Endothelial cell of umbilical vein (primary cell): ENCODE measurements at regions not wholly inside any gene's neighbourhood (a gene's known extent, or its start where the extent isn't known, plus 50 kb on each side); places are given as distances from the start of the nearest gene placed in this dataset.

Experiments
- BruUV-seq: library from RNA; stranded (reverse); fragments of 400-500 nt; replicated peaks from 2 replicates; lab custom pipeline; 2021; lab: Mats Ljungman, UMichigan
- CTCF ChIA-PET: fragments of 300-600, 350-600 bp; sonication (Branson Sonifier 250); formaldehyde crosslinking; loops from one replicate; lab custom pipeline; 2021; ENCODE audit warnings: antibody characterized with exemption, inconsistent platforms; lab: Charles Lee
- POLR2A ChIA-PET: fragments of 300-600, 350-600 bp; sonication (Branson Sonifier 250); formaldehyde crosslinking; loops from one replicate; lab custom pipeline; 2021; ENCODE audit warnings: antibody characterized with exemption, inconsistent platforms; lab: Charles Lee
- DNase-seq: peaks from one replicate; pipeline ENCODE4 v3.0.0-alpha.2; 2011; ENCODE audit warnings: low read depth, low spot score
- FAIRE-seq: peaks from 2 replicates; lab custom pipeline; 2011; peaks lifted over from hg19 to GRCh38; lab: Jason Lieb, UNC
- H2AFZ ChIP-seq: 2 replicates; pipeline ENCODE4 v1.6.0; 2012; ENCODE audit warnings: low read depth, low read length, control low read depth, inconsistent platforms
- H3K27ac ChIP-seq: 2 replicates; pipeline ENCODE4 v1.5.1; 2011; ENCODE audit warnings: low read depth, mild to moderate bottlenecking, control low read depth, low read length, moderate library complexity; ENCODE audit not compliant: insufficient read depth
- H3K27me3 ChIP-seq, 2 experiments: 2 replicates each; pipeline versions ENCODE4 v1.6.0 to v1.6.1; 2011; ENCODE audit warnings: low read length in 2 of 2, mixed read lengths in 1 of 2; ENCODE audit not compliant: control insufficient read depth in 2 of 2, insufficient read depth in 2 of 2
- H3K36me3 ChIP-seq, 2 experiments: 2 replicates in 1 of 2; 3 replicates in 1 of 2; pipeline ENCODE4 v1.5.1; 2011; ENCODE audit warnings: low read length in 2 of 2, mild to moderate bottlenecking in 1 of 2, moderate library complexity in 1 of 2; ENCODE audit not compliant: control insufficient read depth in 2 of 2, insufficient read depth in 2 of 2; ENCODE audit errors: extremely low read depth in 1 of 2
- H3K4me1 ChIP-seq: 3 replicates; pipeline ENCODE4 v1.5.1; 2011; ENCODE audit warnings: mild to moderate bottlenecking, low read length; ENCODE audit not compliant: control insufficient read depth, insufficient read depth; ENCODE audit errors: extremely low read depth
- H3K4me2 ChIP-seq: 2 replicates; pipeline ENCODE4 v1.6.1; 2011; ENCODE audit warnings: low read length, control low read depth, mixed read lengths; ENCODE audit not compliant: insufficient read depth
- H3K4me3 ChIP-seq, 3 experiments: fragments of 200-600 bp in 1 of 3; sonication (generic), shearing (Covaris generic) in 1 of 3; replicated peaks in 1 of 3; 2 replicates each; pipeline ENCODE4 v1.5.1; 2011 to 2016; ENCODE audit warnings: control low read depth in 3 of 3, low read length in 3 of 3, mild to moderate bottlenecking in 2 of 3, inconsistent platforms in 1 of 3, low read depth in 1 of 3, moderate library complexity in 1 of 3; ENCODE audit not compliant: insufficient read depth in 1 of 3
- H3K79me2 ChIP-seq: 2 replicates; pipeline ENCODE4 v1.6.0; 2012; ENCODE audit warnings: low read length, inconsistent platforms; ENCODE audit not compliant: control insufficient read depth, insufficient read depth
- H3K9ac ChIP-seq: replicated peaks from 2 replicates; pipeline ENCODE3; 2011; ENCODE audit warnings: low read length, control low read depth; ENCODE audit not compliant: insufficient read depth; ENCODE audit errors: extremely low read depth
- H3K9me1 ChIP-seq: replicated peaks from 3 replicates; pipeline ENCODE4 v1.6.0; 2011; ENCODE audit warnings: mild to moderate bottlenecking, low read length; ENCODE audit not compliant: control insufficient read depth, insufficient read depth; ENCODE audit errors: extremely low read depth
- H3K9me3 ChIP-seq: replicated peaks from 2 replicates; pipeline ENCODE4 v1.5.1; 2012; ENCODE audit warnings: low read length, inconsistent platforms; ENCODE audit not compliant: control insufficient read depth, insufficient read depth
- H4K20me1 ChIP-seq: replicated peaks from 2 replicates; pipeline ENCODE3; 2011; ENCODE audit warnings: mild to moderate bottlenecking, low read length; ENCODE audit not compliant: control insufficient read depth, insufficient read depth; ENCODE audit errors: extremely low read depth
- EZH2 ChIP-seq: IDR thresholded peaks from 2 replicates; pipeline ENCODE4 v1.6.1; 2012; ENCODE audit warnings: borderline replicate concordance, low read depth, mild to moderate bottlenecking, moderate library complexity, low read length, inconsistent platforms; ENCODE audit not compliant: severe bottlenecking
- FOS ChIP-seq: IDR thresholded peaks from 2 replicates; pipeline ENCODE4 v1.6.1; 2011; ENCODE audit warnings: mild to moderate bottlenecking, low read length, moderate library complexity, borderline replicate concordance; ENCODE audit not compliant: insufficient read depth
- GATA2 ChIP-seq: IDR thresholded peaks from 2 replicates; pipeline ENCODE4 v1.7.0; 2011; ENCODE audit warnings: low read depth, mild to moderate bottlenecking, moderate library complexity, mixed read lengths, low read length; ENCODE audit not compliant: insufficient read length, insufficient read depth
- JUN ChIP-seq: IDR thresholded peaks from 2 replicates; pipeline ENCODE4 v1.6.1; 2011; ENCODE audit warnings: borderline replicate concordance, low read depth; ENCODE audit not compliant: insufficient read length, insufficient read depth
- MYC ChIP-seq: IDR thresholded peaks from one replicate; pipeline ENCODE4 v1.6.1; 2011; ENCODE audit warnings: mild to moderate bottlenecking, low read depth, low read length
- POLR2A ChIP-seq: IDR thresholded peaks from 2 replicates; pipeline ENCODE4 v1.6.1; 2012; ENCODE audit warnings: low read depth, mild to moderate bottlenecking, control low read depth, low read length
- POLR2AphosphoS5 ChIP-seq: IDR thresholded peaks from 2 replicates; pipeline ENCODE4 v1.6.1; 2012; ENCODE audit warnings: low read depth, mild to moderate bottlenecking, control low read depth, low read length, moderate library complexity; ENCODE audit not compliant: insufficient read depth
- dilution Hi-C: fragments of 300-500 bp; cut with MboI; formaldehyde crosslinking; loops from one replicate; pipeline ENCODE4 v1.15.0; 2019; ENCODE audit warnings: low sequenced_read_pairs; ENCODE audit not compliant: extremely low pct_ligation_motif_present
- intact Hi-C: fragments of 100-400 bp; cut with micrococcal nuclease; formaldehyde crosslinking; loops from one replicate; pipeline ENCODE4 v1.10.0; 2022
- TF ChIP-seq, protein P1 (sequence below), 2 donors: IDR thresholded peaks; 1 replicate in 1 of 2; 2 replicates in 1 of 2; pipeline ENCODE4 v1.5.1; 2011; ENCODE audit warnings: low read length in 2 of 2, mild to moderate bottlenecking in 2 of 2, moderate library complexity in 2 of 2, control low read depth in 1 of 2, inconsistent platforms in 1 of 2, low read depth in 1 of 2; ENCODE audit not compliant: insufficient read depth in 1 of 2; ENCODE audit errors: extremely low read depth in 1 of 2
- TF ChIP-seq, protein P2 (sequence below): IDR thresholded peaks from 2 replicates; pipeline ENCODE4 v1.6.1; 2011; ENCODE audit not compliant: insufficient read depth, insufficient read length

DNA sequence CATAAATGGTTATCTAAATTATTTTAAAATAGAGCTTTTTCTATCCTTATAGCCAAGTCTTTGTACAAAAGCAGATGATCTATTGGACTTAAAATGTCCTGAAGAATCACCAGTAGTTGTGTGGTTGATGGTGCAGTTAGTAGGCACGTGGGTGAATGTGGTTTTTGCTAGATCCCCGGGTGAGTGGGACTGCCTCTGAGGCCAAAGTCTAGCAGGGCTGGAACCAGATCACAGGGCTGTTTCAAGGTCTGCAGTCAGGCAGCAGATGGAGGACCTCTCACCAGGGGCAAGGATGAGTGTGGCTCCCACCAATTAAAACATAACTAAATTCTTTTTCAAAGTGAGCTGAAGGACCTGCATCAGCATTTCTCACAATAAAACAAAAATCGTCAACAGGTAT, 604.7 kb upstream of the FTMT start:
- POLR2A ChIA-PET, result no interaction called here
- no peaks in the 10 kb centered on the region for H3K9me1 ChIP-seq
- H3K4me1 ChIP-seq, result peaks cover 9% of the 10 kb centered on the region
- CTCF ChIA-PET, result no interaction called here
- intact Hi-C loops, result no loop called here
- dilution Hi-C loops, result no loop called here
- H3K27me3 ChIP-seq, result no peaks in the 10 kb centered on the region
- no peaks in the 10 kb centered on the region for H3K36me3 ChIP-seq
- no peak overlapping the region for H3K4me2 ChIP-seq
- H4K20me1 ChIP-seq, result no peaks in the 10 kb centered on the region
- DNase-seq (no peak), FAIRE-seq (no peak)
- no peak overlapping the region for H3K9ac ChIP-seq
- H3K9me3 ChIP-seq, result no peaks in the 10 kb centered on the region
- TF ChIP-seq, protein P1, sequence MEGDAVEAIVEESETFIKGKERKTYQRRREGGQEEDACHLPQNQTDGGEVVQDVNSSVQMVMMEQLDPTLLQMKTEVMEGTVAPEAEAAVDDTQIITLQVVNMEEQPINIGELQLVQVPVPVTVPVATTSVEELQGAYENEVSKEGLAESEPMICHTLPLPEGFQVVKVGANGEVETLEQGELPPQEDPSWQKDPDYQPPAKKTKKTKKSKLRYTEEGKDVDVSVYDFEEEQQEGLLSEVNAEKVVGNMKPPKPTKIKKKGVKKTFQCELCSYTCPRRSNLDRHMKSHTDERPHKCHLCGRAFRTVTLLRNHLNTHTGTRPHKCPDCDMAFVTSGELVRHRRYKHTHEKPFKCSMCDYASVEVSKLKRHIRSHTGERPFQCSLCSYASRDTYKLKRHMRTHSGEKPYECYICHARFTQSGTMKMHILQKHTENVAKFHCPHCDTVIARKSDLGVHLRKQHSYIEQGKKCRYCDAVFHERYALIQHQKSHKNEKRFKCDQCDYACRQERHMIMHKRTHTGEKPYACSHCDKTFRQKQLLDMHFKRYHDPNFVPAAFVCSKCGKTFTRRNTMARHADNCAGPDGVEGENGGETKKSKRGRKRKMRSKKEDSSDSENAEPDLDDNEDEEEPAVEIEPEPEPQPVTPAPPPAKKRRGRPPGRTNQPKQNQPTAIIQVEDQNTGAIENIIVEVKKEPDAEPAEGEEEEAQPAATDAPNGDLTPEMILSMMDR (IDR thresholded peaks at IDR 0.05; ENCODE audit: extremely low read depth in 1 of 2, insufficient read depth in 1 of 2, low read depth in 1 of 2, low read length in 2 of 2), result no peak
- TF ChIP-seq JUN, result no peak
- no peak for TF ChIP-seq FOS
- TF ChIP-seq, protein P2, sequence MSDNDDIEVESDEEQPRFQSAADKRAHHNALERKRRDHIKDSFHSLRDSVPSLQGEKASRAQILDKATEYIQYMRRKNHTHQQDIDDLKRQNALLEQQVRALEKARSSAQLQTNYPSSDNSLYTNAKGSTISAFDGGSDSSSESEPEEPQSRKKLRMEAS, result no peak
- TF ChIP-seq POLR2A, result no peak
- no peak for TF ChIP-seq POLR2AphosphoS5
- TF ChIP-seq EZH2, result no peak
- no peak for TF ChIP-seq GATA2
- TF ChIP-seq MYC, result no peak
- no TSS peak for BruUV-seq
- H3K79me2 ChIP-seq, result no peaks in the 10 kb centered on the region
- H3K4me3 ChIP-seq, result no peak overlapping the region
- no peak overlapping the region for H3K27ac ChIP-seq
- peak overlapping the region; percentile 57 for H2AFZ ChIP-seq
